GM18868 (cell line): ENCODE measurements at regions not wholly inside any gene's neighbourhood (a gene's known extent, or its start where the extent isn't known, plus 50 kb on each side); places are given as distances from the start of the nearest gene placed in this dataset.

Experiments
- ATAC-seq: cut with Tn5 transposase; IDR thresholded peaks from one replicate; pipeline ENCODE4 v1.9.1; 2021; ENCODE audit warnings: mild to moderate bottlenecking, moderate library complexity; ENCODE audit not compliant: unreplicated experiment

DNA sequence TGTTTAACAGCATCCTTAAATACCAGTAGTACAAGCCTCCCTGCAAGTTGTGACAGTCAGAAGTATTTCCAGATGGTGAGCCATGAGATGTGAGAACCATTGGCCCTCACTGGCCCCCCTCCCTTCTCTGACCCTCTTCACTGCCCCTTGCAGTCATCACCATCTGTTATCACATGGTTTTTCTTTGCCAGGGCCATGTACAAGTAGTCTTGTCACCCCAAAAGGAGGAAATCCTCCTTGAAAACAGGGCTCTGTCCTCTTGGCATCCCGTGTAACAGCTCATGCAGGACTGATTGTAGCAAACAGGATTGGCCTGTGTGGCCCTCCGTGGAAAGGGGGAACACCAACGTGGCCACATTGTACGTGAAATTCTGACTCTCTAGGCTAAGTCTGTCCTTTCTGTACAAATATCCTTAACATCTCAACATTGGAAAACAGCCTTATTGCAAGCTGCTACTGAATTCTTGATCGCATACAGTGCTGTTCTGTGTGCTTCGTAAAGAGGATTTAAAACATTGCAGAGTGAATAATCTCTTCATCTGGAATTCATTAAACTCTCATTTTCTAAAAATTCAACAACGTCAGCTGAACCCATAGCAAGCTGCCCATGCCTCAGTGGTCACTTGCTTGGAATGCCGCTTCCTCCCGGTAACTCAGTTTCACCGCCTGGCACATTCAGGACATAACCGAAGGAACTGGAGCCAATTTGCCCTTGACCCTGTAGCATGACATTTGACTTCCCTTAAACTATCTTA, 171.7 kb downstream of the ATPSCKMT start:
- no peak for ATAC-seq

DNA sequence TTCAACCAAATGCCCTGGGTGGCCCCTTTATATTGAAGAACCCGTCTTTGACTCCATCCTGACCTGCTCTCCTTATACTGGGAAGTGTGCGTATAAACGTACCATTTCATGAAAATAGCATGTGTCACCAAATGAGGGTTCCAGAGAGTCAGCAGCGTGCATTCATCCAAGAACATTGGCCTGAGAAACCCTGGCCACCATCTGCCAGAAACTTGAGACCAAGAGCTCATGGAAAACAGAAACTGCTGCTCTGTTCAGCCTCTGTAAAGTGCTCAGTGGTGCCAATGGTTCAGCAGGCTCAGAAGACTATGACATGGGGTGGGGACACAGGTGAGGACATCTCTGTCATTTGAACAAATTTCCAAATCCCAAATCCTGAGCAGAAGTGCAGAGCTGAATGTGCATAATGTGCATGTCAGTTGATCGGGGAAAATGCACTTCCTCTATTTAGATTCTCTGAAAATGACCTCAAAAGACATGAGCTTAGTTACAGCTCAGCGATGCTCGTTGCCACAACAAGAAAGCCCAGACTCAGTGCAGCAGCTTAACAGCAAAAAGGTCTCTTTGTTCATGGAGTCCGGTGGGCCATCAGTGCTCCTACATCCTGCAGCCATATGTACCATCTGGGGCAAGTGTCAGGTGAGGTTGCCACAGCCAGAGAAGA, 176.1 kb downstream of the ATPSCKMT start:
- ATAC-seq, result no peak

DNA sequence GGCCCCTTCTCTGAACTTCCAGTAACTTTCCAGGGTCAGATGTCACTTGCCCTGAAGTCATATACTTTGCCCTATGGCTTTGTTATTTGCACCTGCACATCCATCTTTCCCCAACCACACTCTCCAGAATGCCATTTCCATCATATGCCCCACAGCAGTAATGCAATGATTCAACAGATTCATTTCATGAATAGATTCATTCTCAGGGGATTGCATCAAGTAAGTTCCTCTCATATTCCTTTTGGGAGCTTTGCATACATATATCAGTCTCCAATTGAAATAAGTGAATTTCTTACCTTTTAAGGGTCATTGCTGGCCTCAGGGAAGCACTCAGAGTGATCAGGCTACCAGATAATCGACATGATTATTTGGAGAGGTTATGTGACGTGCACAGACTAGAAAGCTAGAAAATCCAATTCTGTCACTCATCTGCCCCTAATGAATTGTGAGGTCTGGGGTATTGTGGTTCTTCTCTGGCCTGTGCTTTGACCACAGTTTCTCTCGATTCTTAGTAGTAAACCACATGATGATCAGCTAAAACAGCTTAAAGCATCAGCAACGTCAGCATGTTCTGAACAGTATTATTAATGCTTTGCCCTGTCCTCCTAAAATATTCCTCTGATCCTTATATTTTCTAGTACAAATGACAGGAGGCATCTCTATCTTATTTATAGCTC, 179.9 kb downstream of the ATPSCKMT start:
- no peak for ATAC-seq

DNA sequence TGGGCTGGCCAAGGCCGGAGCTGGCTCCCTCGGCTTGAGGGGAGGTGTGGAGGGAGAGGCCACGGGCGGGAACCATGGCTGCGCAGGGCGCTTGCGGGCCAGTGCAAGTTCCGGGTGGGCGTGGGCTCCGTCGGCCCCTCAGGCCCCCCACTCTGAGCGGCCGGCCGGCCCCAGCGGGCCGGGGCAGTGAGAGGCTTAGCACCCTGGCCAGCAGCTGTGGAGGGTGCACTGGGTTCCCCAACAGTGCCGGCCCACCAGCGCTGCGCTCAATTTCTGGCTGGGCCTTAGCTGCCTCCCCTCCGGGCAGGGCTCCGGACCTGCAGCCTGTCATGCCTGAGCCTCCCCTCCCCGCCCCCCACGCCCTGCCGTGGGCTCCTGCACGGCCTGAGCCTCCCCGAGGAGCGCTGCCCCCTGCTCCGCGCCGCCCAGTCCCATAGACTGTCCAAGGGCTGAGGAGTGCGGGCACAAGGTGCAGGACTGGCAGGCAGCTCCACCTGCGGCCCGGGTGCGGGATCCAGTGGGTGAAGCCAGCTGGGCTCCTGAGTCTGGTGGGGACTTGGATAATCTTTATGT, 184.2 kb downstream of the ATPSCKMT start:
- ATAC-seq, result no peak

DNA sequence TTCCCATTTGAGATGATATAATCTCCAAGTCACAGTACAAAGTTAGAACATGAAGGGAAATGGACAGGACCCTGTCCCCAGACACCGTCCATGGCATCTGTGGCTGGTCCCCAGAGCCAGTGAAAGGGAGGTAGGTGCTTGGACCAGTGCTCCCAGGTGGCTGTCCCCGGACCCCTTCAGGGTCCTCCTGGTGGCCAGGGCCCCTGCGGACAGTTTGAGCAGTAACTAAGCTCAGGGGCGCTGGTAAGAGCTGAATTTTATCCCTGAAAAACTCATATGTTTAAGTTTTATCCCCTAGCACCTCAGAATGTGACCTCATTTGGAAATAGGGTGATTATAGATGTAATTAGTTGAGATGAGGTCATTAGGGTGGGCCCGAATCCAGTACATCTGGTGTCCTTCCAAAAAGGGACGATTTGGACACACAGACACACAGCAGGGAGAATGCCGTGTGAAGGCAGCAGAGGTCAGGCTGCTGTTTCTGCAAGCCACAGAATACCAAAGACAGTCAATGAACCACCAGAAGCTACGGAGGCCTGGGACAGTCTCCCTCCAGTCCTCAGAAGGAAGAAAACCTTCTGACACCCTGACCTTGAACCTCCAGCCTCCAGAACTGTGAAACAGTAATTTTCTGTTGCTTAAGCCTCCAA, 185.0 kb downstream of the ATPSCKMT start:
- ATAC-seq, result no peak

DNA sequence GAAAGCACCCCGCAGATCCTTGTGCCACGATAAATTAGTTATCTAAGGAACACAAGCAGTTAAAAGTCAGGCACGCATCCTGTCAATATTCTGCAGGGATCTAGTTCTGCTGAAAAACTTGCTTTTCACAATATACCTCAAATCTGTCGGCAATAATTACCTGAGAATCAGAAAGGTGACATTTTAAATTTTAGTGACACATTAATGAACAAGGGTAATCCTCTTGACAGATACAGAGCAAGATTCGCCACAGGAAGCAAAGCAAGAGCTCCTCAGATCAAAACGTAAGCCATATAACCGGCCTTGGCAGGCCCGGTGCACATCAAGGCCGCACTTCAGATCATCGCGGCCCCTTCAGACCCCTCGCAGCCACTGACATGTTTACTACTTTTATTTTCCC, 185.7 kb downstream of the ATPSCKMT start:
- ATAC-seq, result no peak

DNA sequence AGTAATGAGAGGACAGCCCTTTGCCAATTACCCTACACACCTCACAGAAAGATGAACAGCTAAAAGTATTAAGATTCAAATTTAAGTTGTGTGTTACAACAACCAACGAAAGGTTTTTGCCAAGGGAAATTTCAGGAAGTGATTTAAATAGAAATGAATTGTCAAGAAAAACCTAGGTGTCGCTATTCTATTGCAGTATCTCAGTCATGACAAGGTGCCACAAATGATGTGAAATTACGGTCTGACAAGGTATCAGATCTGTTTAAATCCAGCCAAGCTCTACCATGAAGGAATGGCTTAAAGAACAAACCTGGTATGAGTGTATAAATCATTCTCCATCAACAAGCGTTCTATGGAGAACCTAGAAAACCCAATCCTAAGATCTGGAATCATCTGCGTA, 189.7 kb downstream of the ATPSCKMT start:
- no peak for ATAC-seq

DNA sequence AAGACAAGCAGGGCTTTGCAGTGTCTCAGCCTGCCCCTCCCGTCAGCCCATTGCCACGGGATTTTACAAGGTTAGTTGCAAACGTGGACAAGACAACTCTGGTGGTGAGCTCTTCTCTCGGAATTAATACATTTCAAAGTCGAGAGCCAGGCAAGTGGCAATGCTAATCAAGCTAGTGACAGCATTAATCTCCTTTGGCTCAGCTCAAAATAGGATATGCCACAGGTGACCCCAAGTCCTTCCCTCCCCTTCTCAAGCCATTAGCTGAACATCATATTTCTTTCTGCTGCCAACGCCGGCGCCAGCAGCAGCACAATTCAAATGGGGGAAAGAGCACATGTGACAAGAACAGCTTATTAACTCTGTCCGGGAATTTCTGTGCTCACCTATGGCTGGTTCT, 190.1 kb downstream of the ATPSCKMT start:
- no peak for ATAC-seq

DNA sequence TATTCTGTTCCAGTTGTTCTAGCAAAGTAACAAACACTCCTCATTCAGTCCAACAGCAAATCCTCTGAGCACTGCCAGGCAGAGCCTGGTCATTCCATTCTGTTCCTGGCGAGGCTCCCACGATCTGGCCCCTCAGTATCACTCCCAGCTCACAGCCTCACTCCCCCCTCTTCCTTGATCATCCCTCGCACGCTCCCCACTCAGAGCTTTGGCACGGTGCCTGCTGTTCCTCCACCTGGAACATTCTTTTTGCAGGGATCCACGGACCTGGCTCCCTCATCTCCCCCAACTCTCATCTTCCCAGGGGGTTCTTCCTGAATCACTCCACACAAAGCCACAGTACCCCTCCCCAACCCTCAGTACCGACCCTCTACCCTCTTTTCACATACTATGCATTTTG, 192.3 kb downstream of the ATPSCKMT start:
- ATAC-seq, result no peak

DNA sequence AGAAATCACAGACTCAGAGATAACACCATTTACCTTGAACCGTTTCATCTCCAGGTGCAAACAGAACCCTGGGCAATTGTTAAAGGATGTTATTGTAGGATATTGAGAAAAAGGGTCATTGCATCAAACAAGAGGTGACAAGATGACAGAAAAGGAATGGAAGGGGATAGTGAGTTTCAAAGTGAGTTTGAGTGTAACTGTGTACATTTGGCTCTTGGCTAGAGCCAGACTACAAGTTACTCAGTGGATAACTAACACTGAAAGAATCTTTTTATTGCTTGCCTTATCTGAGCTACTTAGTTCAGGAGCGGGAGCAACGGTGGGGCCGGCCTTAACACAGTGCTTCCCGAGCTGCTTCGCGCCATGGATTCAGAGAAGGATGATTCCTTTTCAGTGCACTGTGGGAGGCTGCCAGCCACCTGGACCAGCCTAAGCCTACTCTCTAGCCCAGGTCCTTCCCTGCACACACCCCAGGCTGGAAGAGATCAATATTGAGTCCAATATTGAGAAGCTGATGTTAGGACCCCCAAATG, 193.4 kb downstream of the ATPSCKMT start:
- no peak for ATAC-seq

DNA sequence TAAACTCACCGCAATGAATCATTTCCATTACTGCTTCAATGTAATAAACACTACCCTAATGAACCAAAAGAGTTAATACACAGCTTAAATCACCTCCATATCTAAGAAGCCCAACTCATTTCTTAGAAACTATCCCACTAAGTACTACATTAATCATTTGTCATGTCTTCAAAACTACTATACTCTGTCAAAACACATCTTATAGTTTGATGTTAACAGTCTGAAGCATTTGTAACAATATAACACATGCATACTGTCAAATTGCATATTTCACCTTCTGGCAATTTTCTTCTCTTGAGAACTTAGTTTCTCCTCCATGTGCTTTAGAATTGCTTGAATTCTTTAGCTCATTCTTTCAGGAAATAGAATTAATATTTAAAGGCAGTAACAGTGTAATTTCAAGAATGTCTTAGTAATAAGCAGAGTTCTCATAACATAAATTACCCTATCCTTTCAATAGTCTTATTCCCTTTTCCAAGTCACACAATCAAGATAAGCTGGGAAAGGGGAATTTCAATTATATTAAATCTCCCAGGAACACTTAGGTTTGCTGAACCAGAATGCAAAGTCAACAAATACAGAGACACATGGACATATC, 199.7 kb downstream of the ATPSCKMT start:
- no peak for ATAC-seq

DNA sequence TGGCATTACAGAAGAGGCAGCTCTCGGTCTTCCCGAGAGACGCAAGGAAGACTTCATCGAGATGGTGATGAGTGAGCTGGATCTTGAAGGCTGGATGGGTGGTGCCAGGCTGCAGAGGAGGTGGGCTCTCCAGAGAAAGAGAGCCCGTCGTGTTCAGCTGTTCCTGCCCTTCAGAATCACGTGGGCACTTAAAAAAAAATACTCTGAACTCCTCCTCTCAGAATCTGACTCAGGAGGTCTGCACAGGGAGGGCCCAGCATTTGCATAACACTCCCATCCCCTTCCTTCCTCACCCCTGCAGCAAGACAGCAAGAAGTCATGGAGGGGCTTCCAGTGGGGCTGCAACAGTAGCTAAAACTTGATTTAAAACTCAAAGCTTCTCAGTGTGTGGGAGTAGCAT, 203.0 kb downstream of the ATPSCKMT start:
- no peak for ATAC-seq

DNA sequence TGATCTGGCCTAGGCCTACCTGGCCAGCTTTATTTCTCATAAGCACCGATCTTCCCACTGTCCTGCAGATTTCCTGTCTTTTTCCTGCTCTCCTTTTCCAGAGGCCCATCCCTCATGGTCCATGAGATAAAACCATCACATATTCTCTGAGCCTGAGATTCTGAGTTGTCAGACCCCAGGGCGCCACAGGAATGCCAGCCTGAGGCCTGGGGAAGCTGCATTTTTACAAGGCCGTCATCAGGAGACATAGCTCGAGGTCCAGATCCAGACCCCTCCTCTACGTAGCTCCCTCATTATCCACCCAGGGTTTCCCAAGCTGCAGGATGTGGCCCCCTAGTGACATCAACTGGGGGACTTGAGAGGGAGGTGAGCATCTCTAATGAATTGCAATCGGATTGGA, 204.3 kb downstream of the ATPSCKMT start:
- no peak for ATAC-seq

DNA sequence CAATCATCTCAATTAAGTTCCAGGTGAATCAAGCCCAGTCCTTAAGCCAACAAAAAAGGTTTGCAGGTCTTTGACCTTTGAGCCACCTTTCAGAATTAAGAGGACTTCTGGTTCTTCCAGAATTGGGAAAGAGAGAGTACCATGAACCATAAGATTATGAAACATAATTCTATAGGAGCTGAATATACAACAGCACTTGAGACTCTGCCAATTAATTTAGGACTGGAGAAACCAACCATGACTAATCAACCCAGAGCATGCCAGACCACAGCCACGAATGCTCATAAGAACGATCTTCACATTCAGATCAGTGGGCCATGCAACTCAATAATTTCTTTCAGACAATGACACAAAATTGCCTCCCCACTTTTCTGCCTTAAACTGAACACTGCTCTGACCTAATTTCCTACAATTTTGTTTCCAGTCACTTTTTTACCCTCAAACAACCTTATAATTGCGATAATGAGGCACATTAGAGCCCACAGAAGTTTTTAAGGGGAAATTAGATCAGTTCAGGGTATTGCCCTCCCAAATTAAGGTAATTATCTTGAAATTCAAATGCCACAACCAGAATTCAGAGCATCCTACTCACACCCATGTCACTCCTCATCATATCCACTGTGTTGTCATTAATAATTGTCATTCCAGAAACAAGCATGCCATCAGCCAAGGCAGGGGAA, 213.4 kb downstream of the ATPSCKMT start:
- no peak for ATAC-seq

DNA sequence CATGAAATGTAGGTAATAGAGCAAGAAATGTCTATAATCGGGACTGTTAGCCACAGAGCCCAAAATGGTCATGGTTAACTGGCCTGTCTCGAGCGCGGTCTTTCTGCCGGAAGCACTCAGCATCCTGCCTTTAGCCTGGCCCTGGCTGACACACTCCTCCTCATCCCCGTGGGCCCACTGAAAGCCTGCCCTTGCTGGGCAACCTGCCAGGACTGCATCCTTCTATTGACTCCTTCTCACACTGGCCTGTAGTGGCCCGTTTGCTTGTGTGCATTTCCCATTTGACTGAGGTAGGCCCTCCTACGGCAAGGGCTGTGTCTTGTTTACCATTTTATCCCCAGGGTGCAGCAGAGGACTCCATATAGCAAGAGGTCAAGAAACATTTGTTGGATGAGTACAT, 215.7 kb downstream of the ATPSCKMT start:
- ATAC-seq, result no peak

DNA sequence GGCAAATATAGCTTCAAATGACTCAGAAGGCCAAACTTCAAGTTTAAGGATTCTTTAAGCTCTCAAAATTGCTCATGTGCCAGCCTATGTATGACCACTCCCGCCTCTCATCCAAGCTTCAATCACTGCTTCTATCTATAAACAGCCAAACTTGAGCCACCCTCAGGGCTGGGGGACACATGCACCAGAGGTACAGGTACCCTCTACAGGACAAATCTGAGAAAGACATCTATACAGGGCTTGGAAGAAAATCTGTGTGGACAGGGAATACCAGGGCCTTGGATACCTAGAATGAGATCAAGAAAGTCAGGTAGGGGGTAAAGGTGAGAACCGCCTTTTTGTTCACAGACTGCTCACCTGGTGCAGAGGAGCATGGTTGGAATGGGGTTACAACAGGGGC, 217.9 kb downstream of the ATPSCKMT start:
- ATAC-seq, result no peak

DNA sequence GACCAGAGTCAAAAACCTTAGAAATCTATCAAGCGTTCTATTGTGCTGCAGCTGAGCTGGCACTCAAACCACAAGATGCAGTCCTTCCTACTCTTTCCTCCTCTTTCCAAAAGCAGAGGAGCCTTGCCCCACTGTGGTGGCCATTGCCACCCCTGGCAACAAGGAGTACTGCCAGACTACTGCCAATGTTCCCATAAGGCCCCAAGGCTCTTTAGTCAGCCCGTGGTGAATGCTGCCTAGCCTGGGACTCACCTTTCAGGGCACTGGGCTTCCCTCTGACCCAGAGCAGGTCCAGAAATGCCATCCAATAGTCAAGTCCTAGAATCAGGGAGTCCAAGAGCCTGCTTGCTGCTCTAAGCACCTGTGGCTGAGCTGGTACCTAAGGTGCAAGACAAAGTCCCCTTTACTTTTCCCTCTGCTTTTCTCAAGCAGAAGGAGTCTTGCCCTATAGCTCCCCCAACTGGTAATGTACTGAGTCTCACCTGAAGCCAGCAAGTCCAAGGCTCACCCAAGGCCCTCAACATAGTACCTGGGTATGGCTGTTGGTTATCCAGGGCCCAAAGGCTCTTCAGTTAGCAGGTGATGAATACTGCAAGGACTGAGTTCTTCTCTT, 219.4 kb downstream of the ATPSCKMT start:
- ATAC-seq, result peak; percentile 59

DNA sequence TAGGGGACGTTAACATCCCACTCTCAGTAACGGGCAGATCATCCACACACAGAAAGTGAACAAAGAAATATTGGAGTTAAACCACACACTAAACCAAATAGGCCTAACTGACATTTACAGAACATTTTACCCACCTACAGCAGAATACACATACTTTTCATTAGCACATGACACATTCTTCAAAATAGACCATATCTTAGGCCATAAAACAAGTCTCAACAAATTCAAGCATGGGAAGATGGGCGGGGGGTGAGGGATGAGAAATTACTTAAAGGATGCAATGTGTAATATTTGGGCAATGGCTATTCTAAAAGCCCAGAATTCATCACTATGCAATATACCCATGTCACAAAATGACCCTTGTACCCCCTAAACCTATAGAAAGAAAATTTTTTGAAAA, 226.2 kb downstream of the ATPSCKMT start:
- ATAC-seq, result no peak

DNA sequence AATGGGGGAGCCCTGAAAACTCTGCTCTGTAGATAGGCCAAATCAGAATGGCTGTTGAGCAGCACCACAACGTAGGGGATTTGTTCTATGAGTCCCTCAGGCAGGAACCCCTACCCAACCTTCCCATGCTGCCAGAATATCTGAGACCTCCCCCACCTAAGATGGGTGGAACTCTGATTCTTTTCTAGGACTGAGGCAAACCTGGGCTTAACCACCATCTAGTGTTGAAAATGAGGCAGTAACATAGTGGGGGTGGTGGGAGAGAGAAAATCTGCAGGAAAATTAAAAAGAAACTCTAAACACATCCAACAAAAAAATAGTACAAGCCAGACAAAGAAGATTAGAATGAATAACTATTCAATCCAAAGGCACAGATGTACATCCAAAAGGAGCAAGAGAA, 228.4 kb downstream of the ATPSCKMT start:
- ATAC-seq, result no peak

DNA sequence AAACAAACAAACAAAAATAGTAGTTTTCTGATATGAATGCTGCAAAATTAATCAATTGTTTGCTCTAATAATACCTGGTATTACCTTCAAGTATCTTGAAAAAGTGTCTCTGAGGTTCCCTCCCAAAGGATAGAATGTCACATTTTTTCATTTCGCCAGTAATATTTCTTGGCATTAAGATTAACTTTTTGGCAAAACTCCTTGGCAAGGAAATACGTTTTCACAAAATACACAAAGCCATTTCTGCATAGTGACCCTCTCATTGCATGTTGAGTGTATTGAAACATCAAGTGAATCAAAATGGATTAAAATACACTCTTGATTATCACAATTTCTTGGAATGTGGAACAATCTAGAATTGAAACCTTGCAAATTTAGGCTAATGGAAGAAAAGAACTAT, 230.5 kb downstream of the ATPSCKMT start:
- no peak for ATAC-seq
